NCI-H226 (cell line): ENCODE measurements at regions not wholly inside any gene's neighbourhood (a gene's known extent, or its start where the extent isn't known, plus 50 kb on each side); places are given as distances from the start of the nearest gene placed in this dataset.
"Not testable (repeated sequence)": the region's sequence is repeated elsewhere in the genome, so short reads cannot be mapped to it uniquely, and the experiment has no call there.

ENCODE experiments used
- DNase-seq: peaks from one replicate; pipeline ENCODE4 v3.0.0-alpha.2; 2015

DNA sequence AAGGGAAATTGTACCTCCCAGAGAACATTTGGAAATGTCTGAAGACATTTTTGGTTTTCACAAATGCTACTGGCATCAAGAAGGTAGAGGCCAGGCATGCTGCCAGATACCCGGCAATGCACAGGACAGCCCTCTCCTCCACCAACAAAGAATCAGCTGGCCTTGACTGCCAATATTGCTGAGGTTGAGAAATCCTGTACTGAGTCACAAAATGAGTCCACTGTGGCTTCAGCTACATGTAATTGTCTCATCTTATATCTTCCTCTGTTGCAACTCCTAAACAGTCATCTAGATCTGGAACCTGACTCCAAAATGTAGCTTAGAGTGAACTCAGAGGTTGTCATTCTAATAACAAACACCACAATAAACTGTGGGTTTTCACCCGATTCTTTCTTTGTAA, 327.5 kb upstream of the POGK start:
- DNase-seq: peak; percentile 2

DNA sequence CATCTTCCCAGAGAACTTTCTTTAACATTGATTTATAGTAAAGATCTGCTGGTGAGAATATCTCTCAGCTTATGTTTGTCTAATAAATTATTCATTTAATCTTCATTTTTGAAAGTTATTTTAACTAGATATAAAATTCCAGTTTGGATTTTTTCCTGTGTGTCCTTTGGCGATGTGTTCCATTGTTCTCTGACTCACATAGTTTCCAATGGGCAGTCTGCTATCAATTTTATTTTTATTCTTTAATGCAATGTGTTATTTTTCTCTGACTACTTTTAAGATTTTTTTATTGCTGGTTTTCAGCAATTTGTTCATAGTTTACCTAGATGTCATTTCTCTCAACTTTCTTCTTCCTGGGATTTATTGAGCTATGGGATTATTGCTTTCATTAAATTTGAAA, 325.2 kb upstream of the POGK start:
- no peak for DNase-seq

DNA sequence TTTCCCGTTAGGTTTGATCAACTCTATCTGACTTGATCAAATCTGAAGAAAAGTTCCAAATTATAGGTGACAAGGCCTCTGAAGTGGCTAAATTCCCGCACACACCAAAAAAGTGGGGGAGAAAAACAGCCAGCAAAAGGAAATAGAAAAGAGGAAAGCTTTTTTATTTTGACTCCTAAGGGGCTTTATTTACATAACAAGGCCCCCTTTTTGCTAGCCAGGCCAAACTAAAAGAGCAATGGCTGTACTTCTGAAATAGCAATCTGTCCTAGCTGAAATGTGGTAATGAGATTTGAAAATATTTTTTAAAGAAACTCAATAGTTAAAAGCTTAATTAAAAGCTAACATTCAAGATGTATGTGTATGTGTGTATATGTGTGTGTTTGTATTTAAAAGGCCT, 311.5 kb upstream of the POGK start:
- no peak for DNase-seq

DNA sequence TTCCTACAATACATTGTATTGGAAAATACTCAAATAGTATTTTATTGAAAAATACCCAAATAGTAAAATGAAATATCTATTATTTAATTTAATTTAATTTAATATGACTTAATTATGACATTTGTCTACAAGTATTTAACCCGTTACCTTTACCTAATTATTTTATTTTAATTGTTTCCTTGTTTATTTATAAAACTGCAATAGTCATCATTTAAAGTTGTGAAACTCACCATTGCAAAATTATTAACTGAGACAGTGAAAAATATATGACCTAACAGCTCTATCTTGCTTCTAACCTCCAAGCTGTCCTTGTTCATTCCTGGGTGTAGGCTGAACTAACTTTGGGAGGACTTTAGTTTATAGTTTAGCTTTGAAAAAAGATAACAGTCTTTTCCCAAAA, 300.6 kb upstream of the POGK start:
- no peak for DNase-seq

DNA sequence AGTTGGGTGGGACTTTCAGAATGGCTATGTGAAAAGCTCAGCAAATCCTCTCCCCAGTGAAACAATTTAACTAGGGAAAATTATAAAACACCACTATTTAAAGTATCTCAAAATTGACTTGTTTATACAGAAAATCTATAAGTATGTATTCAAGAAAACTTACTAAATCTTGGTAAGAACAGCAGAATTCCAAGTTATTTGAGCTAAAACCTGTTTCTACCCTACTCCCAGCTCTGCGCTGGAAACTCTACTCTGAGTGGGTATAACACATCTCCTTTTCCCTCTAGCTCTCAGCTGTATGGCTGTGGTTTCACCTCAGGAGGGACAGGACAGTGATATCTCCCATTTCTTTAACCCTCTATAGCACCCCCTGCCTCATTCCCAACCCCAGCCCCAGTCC, 295.2 kb upstream of the POGK start:
- DNase-seq: no peak

DNA sequence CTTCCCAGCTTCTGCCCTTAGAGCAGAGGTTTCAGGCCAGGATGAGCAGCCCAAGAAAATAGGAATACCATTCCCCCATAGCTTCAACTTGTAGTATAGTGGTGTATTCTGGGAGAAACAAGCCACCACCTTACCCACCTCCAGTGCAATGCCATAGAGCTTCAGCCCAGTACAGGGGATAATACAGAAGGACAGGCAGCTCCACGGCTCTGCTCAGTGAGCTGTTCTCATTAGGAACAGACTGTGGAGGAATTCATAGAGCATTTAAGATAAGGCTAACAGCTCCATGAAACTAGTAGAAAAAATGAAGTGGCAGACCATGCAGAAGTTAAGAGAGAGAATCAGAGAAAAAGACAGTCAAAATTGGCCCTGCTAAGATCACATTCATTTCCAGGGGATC, 294.7 kb upstream of the POGK start:
- DNase-seq: no peak

DNA sequence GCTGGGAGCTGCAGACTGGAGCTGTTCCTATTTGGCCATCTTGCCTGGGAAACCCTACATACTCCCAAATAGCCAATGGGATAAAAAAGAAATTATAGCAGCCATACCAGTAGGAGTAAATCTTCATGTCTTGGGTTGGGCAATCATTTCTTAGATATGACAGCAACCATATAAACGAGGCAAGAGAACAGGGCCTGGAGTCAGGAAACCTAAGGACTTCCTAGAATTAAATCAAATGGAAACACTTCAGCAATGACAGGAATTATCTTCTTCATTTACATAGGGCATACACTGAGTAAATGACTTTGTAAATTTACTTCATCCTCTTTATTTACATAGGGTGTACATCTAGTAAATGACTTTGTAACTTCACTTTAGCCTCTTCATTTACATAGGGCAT, 286.6 kb upstream of the POGK start:
- no peak for DNase-seq

DNA sequence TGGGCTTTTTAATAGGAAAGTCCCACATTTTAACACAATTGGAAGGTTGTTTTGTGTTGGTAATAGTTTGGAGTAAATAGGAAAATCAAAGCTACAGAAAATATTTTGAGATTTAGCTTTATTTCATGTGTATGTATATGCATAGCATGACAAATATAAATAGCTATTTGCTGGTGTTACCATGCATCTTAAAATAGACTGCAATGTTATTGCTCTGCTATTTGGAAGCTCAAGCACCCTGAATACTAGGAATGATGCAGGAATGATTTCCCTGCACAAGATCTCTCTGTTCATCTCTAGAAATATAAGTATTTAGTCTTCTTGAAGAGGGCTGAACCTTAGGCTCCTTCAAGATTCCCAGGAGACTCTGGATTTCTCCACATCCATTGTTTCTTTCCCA, 268.3 kb upstream of the POGK start:
- no peak for DNase-seq

DNA sequence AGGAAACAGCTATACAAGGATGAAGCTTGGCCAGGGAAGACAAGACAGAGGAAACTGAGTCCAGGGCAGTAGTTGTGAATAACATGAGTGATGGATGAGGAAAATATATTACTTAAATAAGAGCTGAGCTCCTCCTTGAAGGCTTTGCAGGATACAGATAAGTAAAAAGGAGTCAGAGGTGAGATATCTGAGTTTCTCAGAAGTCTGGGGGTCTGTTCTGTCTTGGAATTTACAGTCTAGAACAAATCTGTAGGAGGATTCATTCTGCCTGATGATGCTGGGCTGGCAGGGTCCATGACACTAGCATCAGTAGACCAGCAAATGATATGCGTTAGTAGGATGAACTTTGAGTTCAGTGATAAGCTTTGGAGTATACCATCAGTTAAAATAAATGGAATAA, 266.1 kb upstream of the POGK start:
- DNase-seq: no peak

DNA sequence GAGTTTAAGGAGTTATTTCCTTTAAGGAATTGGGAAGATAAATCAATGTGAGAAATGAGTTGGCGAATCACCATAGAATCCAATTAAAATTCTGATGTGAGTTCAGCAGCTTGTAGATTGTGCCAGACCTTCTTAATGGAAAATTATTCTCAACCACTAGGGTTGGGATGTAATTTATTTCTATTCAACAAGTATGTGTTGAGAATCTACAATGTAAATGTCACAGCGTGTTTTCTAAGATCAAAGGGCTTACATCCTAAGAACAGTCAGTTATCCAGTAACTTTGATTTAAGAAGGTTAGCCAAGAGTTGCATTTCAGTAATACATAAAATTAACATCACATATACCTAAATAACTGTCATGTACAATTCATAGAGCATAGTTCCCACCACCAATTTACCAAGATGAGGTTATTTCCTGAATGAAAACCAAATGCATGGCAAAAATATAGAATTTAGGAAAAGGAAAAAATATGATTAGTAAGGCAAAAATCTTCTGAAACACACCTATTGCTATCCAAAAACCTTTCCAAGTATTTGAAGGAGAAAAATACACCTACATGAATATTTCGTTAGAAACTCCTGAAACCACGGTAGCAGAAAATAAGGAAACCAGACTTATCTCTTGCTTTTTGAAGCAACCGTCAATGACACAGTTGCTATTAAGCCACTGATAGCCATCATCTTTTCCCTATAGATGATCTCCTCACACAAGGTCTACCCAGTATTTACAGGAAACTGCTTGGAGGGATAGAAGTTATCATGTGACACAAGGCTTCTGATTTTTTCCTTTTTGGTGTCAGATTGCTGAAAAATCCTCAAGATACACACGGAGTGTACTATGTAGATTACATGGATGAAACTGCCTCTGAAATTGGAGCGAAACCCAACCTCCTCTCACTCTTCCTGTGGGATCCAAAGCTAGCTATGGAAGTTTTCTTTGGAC, 259.4 kb upstream of the POGK start:
- no peak for DNase-seq

DNA sequence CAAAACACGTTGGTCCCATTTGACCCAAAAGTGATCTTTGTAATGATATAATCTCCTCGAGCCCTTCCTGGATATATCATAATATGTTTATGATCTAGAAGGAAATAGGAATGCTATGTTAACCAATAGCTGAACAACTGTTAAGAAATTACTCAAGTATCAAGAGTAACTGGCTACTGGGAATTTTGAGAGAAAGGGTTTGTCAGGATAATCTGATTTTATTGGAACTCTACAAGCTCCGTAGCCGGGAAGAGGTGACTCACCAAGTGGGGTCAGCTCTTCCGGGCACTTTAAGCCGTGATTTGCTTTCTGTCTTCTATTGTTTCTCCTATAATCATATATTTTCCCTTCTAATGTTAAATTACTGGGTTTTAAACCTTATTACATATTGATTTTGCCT, 250.5 kb upstream of the POGK start:
- no peak for DNase-seq

DNA sequence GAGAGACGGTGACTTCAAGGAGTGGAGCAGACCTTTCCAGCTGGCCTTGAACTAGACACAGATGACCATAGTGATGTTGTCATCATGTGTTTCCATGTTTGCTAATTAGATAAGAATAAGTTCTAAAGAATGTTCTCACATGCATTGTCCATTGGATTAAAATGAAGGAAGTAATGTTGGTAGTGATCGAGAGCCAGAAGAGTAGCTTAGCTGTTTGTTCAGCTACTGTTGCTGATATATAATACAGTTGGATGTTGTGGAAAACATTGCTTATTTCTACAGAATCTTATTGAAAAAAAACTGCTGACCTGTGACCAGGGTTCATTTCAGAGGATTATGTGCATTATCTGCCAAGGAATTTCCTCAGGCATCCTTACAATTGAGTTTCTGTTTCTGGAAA, 249.1 kb upstream of the POGK start:
- DNase-seq: no peak

DNA sequence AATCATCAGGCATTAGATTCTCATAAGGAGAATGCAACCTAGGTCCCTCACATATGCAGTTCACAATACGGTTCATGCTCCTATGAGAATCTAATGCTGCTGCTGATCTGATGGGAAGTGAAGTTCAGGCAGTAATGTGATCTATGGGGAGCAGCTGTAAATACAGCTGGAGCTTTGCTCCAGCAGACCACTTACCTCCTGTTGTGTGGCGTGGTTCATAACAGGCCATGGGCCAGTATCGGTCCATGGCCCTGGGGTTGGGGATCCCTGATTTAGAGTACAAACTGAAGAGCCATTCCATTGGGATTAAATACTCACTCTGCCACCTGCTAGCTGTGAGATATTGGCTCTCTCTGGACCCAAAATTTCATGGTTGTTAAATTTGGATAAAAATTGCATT, 244.6 kb upstream of the POGK start:
- DNase-seq: no peak

DNA sequence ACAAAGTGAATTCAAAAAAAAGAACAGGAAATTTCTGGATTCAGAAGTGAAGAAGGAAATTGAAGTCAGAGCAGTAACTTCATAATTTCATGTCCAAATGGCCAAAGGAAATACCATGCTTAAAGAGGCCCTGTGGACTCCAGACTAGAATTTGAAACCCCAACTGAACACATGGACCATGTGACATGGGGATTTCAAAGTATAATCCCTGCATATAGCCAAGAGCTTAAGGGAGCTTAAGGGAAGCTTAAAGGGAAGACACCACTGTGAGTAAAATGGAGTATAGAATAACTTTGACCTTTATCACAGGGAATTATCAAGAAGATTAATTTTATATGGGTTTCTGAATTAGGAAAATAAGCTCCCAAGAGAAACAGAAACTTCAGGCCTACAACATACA, 241.8 kb upstream of the POGK start:
- DNase-seq: no peak

DNA sequence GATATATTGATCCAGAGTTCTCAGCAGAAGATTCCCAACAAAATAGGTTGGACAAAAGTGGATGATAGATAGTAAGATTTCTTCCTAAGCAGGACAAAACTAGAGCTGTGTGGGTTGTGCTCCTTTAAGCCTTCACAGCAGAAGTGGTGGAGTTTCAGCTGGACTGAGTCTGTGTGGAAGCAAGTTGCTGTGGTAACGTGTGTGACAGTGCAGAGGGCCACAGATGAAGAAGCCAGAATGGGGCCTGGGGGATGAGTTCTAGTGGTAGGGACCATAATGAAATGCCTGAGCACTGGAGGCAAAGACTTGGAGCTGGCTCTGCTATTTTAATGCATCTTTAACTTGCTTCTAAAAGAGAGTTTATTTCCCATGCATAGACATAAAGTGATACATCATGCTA, 238.7 kb upstream of the POGK start:
- DNase-seq: no peak

DNA sequence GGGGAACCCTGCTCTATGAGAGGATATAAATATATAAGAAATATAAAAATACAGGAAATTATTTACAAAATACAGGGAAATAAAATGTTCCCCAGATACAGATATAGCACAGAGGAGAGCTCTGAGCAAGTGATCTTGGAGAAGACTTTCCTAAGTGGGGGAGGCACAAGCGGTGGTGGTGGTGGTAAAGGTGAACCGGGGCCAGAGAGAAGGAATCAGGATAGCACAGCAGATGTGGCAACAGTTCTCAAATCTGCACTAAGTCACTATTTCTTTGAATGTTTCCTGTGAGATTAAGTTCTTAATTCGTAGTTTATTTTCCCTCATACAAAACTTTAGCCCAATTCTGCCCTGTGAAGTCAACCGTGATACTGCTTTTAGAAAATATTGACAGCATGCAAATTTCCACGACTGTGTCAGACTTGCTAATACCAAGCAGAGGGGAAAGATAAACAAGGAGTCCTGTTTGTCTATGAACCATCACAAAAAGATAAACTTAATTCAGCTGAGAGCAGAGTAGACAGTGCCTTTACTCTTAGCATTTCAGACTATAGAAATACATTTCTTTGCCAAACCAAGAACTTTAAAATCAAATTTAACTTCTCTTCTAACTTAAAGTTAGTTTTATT, 237.5 kb upstream of the POGK start:
- DNase-seq: no peak

DNA sequence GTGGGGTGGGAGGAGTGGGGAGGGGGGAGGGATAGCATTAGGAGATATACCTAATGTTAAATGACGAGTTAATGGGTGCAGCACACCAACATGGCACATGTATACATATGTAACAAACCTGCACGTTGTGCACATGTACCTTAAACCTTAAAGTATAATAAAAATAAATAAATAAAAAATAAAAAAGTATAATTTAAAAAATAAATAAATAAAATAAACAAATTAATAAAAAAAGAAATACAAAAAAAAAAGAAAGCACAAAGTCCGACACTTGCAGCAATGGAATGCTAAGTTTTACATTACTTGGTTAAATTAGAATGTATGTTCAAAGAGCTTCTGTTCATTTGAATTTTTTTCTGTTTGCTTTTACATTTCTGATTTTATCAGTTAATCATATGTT, 236.5 kb upstream of the POGK start:
- DNase-seq: not testable (repeated sequence)

DNA sequence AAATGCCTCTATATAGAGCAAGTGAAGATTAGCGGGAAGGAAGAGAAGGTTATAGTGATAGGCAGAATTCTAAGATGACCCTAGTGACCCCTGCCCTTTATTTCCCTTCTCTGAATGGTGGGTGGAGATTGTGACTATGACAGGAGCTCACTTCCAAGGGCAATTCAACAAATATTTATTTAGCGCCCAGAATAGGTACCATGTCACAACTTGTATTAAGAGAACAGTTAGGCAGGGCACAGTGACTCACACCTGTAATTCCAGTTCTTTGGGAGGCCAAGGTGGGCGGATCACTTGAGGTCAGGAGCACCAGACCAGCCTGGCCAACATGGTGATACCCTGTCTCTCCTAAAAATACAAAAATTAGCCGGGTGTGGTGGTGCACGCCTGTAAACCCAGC, 236.0 kb upstream of the POGK start:
- no peak for DNase-seq

DNA sequence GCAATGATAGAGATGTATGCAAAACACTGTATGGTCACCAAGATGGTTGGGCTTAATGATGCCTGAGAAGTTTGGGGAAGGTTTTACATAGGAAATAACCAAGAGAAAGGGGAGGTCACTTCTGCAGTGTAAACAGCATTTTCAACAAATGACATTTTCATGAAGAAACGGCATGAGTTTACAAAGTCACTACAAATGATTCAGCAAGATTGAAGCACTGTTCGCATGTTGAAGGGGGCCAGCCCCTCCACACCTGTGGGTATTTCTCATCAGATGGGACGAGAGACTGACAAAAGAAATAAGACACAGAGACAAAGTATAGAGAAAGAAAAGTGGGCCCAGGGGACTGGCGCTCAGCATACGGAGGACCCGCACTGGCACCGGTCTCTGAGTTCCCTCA, 234.1 kb upstream of the POGK start:
- no peak for DNase-seq

DNA sequence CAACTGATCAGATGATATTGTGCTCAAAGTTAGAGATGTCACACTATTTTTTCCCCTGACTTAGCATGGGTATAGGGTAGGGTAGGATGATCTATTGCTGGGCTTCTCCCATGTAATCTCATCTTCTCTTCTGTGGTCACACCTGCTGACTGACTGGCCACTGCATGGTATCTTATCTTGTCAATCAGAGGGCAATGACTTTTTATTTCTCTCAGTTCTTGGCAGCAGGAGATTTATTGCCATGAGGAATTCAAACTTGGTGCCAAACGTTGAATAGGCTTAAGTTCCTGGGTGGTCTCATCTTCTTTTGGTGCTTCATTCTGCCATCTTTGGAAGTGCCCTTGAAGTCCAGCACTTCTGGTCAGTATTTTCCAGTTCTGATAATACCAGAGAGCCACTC, 226.4 kb upstream of the POGK start:
- DNase-seq: no peak

DNA sequence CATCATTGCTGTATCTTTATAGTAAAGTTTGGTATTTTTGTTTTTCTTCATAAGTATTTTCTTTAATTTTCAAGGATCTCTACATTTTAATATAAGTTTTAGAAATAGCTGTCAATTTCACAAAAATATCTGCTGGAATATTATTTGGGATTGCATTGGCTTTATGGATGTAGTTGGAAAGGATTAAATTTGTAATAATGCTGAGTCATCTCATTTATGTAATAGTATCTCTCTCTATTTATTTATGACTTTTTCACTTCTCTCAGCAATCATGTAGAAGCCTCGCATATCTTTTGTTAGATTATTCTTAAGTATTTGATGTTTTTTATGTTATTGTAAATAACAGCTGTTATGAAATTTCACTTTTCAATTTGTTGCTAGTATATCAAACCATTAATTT, 223.1 kb upstream of the POGK start:
- no peak for DNase-seq

DNA sequence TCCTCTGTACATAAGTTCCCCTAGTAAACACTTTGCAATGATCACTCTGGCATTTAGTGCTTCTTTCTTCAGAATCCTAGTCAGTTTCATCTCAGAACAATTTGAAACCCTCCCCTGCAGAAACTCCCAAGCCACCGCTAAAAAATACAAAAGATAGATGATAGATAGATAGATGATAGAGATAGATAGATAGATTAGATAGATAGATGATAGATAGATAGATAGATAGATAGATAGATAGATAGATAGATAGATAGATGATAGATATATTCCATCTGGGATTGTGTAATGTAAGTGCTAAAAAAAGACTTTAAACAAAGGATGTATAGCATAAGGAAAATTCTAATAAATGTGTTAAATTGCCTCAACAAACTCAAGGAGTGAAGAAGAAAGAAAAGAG, 212.6 kb upstream of the POGK start:
- no peak for DNase-seq

DNA sequence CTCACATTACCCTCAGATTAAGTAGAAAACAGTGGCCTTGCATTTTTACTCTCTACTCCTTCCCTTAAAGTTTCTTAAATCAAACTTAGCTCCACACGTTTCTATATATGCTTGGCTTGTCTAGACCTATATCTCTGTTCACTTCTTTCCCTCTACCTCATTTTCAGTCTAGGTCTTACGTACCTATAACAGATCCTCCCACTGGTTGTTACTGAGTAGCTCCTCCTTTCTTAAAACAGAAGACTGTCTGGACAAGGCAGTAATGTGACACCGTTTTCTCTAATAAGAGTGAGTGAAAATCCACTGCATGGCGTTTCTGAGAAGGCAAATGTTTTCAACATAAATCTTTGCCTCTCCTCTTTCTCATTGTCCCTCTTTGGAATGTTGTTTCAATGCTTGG, 211.7 kb upstream of the POGK start:
- DNase-seq: no peak

DNA sequence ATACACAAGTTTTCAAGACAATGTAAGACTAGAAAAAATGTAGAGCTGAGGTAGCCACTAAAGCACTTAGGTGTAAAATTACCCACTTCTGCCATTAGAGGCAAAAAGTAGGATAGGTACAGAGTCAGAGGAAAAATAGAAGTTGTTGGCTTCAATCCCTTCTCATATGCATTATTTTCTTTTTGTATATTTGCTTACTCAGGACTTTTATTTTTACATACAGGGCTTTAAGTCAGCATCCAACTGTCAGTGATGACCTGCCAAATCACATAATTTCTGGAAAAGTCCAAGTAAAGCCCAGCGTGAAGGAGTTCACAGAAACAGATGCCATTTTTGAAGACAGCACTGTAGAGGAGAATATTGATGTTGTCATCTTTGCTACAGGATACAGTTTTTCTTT, 211.0 kb upstream of the POGK start:
- no peak for DNase-seq

DNA sequence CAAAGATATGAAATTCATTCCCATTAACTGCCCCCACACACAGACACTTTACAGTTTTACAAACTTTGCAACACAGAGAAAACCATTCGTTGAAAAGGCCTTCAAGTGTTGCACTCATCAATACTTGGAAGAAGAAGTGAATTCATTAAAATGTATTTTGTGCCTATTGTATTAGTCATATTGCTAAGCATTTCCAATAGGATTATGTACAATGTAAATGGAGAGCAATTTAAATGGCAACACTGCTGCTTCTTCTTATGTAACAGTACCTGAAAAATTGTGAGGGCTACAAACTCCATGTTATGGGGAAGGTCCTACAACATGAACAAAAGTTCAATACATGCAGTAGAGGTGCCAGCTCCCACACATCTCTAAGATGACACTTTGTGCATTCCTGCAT, 209.3 kb upstream of the POGK start:
- DNase-seq: no peak
